ENCODE measurements at regions not wholly inside any gene's neighbourhood (a gene's known extent, or its start where the extent isn't known, plus 50 kb on each side); places are given as distances from the start of the nearest gene placed in this dataset.
"Not testable (repeated sequence)": the region's sequence is repeated elsewhere in the genome, so short reads cannot be mapped to it uniquely, and the experiment has no call there.

DNA sequence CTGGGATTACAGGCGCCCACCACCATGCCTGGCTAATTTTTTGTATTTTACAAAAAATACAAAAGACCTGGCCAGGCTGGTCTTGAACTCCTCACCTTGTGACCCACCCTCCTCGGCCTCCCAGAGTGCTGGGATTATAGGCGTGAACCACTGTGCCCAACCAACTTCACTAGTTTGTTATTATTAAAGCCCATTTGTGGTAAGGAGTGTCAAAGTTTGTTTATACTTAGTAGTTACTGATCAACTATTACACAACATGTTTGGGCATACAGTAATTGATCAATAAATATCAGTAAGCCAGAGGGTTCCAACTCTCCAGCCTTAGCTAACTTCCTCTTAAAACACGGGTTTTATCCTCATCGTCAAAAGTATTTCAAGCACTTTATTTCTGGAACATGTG, 67.5 kb upstream of the ZNG1B start (continued):
- TF ChIP-seq CTCF (IDR thresholded peaks at IDR 0.05; ENCODE audit: control extremely low read depth in 1 of 3, insufficient read depth in 1 of 3, low read depth in 1 of 3, low read length in 3 of 3) = no peak

DNA sequence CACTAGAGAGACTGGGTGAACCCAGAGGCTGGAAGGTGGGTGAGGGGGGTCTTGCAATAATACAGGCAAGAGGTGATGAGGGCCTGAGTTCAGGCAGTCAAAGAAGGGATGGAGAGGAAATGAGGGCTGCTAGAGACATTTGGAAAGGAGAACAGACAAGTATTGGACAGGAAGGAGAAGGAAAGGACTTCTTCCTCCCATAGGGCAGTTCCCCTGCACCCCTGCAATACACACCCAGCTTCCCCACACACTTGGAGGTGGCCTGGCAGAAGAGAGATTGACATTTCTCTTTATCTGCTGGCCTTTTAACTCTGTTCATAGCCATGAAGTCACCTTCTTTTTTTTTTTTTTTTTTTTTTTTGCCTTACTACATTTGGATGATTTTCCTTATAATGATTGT, 68.9 kb upstream of the ZNG1B start:
- CTCF ChIA-PET (ENCODE audit: partially characterized antibody); H2BK15ac ChIP-seq (ENCODE audit: low read length); H3K27me3 ChIP-seq (replicated peaks in 1 of 4; ENCODE audit: control insufficient read depth in 3 of 4, extremely low read depth in 1 of 4, insufficient read depth in 3 of 4, low read length in 3 of 4); H3K4me2 ChIP-seq (ENCODE audit: insufficient read depth in 1 of 2, low read depth in 2 of 2, low read length in 2 of 2); H3K4me1 ChIP-seq (replicated peaks in 1 of 4; ENCODE audit: control insufficient read depth in 3 of 4, insufficient read depth in 4 of 4, low read length in 3 of 4); H2BK20ac ChIP-seq (ENCODE audit: low read length); H3K56ac ChIP-seq (replicated peaks; ENCODE audit: insufficient read length, low read depth, low read length); H3K9ac ChIP-seq (replicated peaks in 1 of 4; ENCODE audit: extremely low read depth in 1 of 4, low read depth in 3 of 4, low read length in 3 of 4); H3K23me2 ChIP-seq (ENCODE audit: low read depth, low read length); H4K8ac ChIP-seq (ENCODE audit: extremely low read depth, insufficient read depth, low read length); DNase-seq (ENCODE audit: low read depth in 1 of 2, low spot score in 2 of 2); H4K20me1 ChIP-seq (replicated peaks in 1 of 2; ENCODE audit: control insufficient read depth in 1 of 2, insufficient read depth in 2 of 2, low read length in 2 of 2); H3K79me2 ChIP-seq (ENCODE audit: control insufficient read depth in 1 of 2, insufficient read depth in 2 of 2, low read length in 2 of 2); H3K79me1 ChIP-seq (ENCODE audit: low read depth, low read length); H3K18ac ChIP-seq (ENCODE audit: extremely low read depth, low read length); H2BK5ac ChIP-seq (ENCODE audit: low read depth, low read length); H2AFZ ChIP-seq (ENCODE audit: low read length); H3K27ac ChIP-seq (ENCODE audit: low read depth, low read length); H3K4me3 ChIP-seq (ENCODE audit: extremely low read depth in 1 of 4, insufficient read depth in 2 of 4, low read depth in 3 of 4, low read length in 4 of 4); H2BK120ac ChIP-seq (replicated peaks; ENCODE audit: low read depth, low read length); H3K23ac ChIP-seq (ENCODE audit: insufficient read length); H2AK5ac ChIP-seq (ENCODE audit: low read depth, low read length); H3K36me3 ChIP-seq (ENCODE audit: control insufficient read depth in 2 of 4, insufficient read depth in 4 of 4, low read length in 3 of 4); H3K4ac ChIP-seq (replicated peaks; ENCODE audit: insufficient read length, low read depth, low read length); H2BK12ac ChIP-seq (ENCODE audit: low read depth, low read length); H3K14ac ChIP-seq (ENCODE audit: insufficient read length); H4K5ac ChIP-seq (ENCODE audit: insufficient read length, low read depth, low read length); FAIRE-seq; H3K9me3 ChIP-seq (ENCODE audit: insufficient read depth in 2 of 2, low read depth in 1 of 2, low read length in 1 of 2); POLR2A ChIA-PET (ENCODE audit: partially characterized antibody); H4K91ac ChIP-seq (replicated peaks; ENCODE audit: insufficient read length, low read length): not testable (repeated sequence)
